GM12865 (cell line): ENCODE measurements at regions not wholly inside any gene's neighbourhood (a gene's known extent, or its start where the extent isn't known, plus 50 kb on each side); places are given as distances from the start of the nearest gene placed in this dataset.

ENCODE experiments used
- DNase-seq: peaks from one replicate; pipeline ENCODE4 v3.0.0; 2010; ENCODE audit warnings: low read depth
- H3K4me3 ChIP-seq: 2 replicates; pipeline ENCODE4 v1.5.1; 2011; ENCODE audit warnings: mild to moderate bottlenecking, low read depth, low read length, control low read depth
- TF ChIP-seq, protein P1 (sequence below): IDR thresholded peaks from 2 replicates; pipeline ENCODE4 v1.5.1; 2011; ENCODE audit warnings: low read length, control low read depth, low read depth, inconsistent platforms; ENCODE audit not compliant: insufficient read depth; ENCODE audit errors: missing control alignments

GRCh38 chr7:94270772-94271171, 123.9 kb upstream of the COL1A2 start:
- TF ChIP-seq, protein P1, sequence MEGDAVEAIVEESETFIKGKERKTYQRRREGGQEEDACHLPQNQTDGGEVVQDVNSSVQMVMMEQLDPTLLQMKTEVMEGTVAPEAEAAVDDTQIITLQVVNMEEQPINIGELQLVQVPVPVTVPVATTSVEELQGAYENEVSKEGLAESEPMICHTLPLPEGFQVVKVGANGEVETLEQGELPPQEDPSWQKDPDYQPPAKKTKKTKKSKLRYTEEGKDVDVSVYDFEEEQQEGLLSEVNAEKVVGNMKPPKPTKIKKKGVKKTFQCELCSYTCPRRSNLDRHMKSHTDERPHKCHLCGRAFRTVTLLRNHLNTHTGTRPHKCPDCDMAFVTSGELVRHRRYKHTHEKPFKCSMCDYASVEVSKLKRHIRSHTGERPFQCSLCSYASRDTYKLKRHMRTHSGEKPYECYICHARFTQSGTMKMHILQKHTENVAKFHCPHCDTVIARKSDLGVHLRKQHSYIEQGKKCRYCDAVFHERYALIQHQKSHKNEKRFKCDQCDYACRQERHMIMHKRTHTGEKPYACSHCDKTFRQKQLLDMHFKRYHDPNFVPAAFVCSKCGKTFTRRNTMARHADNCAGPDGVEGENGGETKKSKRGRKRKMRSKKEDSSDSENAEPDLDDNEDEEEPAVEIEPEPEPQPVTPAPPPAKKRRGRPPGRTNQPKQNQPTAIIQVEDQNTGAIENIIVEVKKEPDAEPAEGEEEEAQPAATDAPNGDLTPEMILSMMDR, result no peak
- no peak for DNase-seq
- H3K4me3 ChIP-seq, result no peak overlapping the region

DNA sequence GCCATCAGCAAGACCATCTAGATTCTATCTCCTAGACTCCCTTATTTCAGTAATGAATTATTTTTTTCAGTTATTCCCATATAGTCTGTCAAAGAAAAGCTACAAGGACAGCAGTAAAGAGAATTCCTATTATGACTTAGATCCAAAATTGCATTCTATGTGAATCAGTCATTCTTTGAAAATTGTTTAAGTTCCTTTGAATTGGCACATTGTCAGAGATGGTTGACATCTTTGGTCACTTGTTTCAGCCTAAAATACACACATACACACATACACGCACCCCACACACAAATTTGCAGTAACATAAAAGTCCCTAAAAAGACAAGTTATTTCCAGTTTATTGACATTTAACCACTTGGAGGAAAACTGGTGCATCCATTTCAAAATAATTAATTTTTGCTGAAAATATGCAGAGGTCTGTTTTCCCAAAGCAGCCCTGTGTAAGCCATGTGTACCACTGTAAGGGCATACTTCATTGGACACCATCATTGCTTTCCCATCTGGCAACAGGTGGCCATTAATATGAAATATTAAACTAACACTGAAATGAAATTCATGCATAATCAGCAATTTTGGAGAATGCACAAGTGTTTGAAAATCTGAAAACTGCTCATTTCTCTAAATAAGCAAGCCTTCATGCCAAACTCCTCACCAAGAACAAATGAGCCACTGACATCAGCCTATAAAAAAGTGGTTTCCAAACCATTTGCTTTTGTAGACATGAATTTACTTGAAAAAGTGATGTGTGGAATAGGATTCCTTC, 121.7 kb upstream of the COL1A2 start:
- no peak overlapping the region for H3K4me3 ChIP-seq
- DNase-seq, result no peak
- TF ChIP-seq, protein P1, result no peak

- no peak overlapping the region for H3K4me3 ChIP-seq
- TF ChIP-seq, protein P1, result no peak
- DNase-seq, result no peak
These were observed 119.9 kb upstream of the COL1A2 start for GRCh38 chr7:94274828-94275227.

GRCh38 chr7:94276027-94276426, 118.7 kb upstream of the COL1A2 start:
- DNase-seq, result no peak
- H3K4me3 ChIP-seq, result no peak overlapping the region
- TF ChIP-seq, protein P1, result no peak

DNA sequence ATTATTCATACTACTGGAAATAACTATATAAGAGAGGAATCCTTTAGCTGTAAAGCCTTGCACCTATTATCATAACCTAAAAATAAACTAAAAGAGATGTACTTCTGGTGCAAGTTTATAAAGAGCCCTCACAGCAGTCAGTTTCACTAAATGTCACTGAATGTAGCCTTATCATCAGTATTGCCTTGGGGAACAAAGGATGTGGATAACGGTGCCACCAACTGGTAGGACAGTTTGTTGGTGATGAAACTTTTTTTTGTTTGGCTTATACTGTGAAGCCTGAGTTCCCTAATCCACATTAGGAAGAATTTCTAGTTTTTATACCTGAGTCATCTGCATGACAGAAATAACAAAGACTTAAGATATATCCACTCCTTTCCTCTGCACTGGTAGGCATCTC, 117.9 kb upstream of the COL1A2 start:
- no peak overlapping the region for H3K4me3 ChIP-seq
- peak; percentile 24 for DNase-seq
- TF ChIP-seq, protein P1, result peak; percentile 32

DNA sequence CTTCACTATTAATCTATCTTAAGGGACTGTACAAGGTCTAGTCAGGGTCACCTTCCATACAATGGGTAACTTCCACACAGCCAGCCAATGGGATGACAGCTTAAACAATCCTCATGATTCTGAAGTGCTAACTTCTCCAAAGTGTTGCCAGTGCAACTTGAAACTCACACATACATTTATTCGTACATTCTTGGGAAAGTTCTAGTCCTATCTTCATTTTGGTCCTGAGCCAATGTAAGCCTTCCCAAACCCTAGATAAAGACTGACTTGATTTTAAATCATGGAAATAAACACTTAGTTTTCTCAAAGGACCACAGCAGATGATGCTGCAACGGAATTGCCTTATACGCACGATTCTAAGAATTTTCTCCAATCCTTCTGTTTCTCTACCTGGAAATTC, 117.5 kb upstream of the COL1A2 start:
- TF ChIP-seq, protein P1, result no peak
- no peak overlapping the region for H3K4me3 ChIP-seq
- no peak for DNase-seq

DNA sequence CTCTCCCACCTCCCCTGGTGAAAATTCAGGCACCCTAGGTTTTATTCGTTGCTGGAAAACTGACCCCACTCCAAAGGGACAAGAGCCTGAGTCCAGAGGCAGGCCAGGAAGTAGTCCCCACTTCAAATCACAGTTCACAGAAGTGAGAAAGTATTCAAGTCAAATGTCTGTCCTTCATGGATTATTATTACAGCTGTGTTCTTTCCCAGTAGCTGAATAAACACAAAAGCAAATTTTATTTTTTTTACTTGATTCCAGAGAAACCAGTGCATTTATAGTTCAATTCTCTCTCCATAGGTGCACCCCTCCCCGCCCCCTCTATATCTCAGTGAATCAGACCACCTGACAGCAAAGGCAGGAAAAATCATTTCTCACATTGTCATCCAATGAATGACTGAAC, 113.8 kb upstream of the COL1A2 start:
- TF ChIP-seq, protein P1, result no peak
- H3K4me3 ChIP-seq, result no peak overlapping the region
- no peak for DNase-seq
